Colonic mucosa (tissue), 4 donors: ENCODE measurements at regions not wholly inside any gene's neighbourhood (a gene's known extent, or its start where the extent isn't known, plus 50 kb on each side); places are given as distances from the start of the nearest gene placed in this dataset.
"Not testable (repeated sequence)": the region's sequence is repeated elsewhere in the genome, so short reads cannot be mapped to it uniquely, and the experiment has no call there.

Source experiments
- DNase-seq: peaks from one replicate; pipeline ENCODE4 v3.0.0-alpha.2; 2020
- H3K27ac ChIP-seq: fragments of 200-600 bp; one replicate; pipeline ENCODE4 v1.8.0; 2021
- H3K27me3 ChIP-seq: fragments of 200-600 bp; one replicate; pipeline ENCODE4 v1.8.0; 2021
- H3K36me3 ChIP-seq: fragments of 200-600 bp; one replicate; pipeline ENCODE4 v1.8.0; 2021
- H3K4me1 ChIP-seq: fragments of 200-600 bp; one replicate; pipeline ENCODE4 v1.8.0; 2021; ENCODE audit warnings: mild to moderate bottlenecking
- H3K4me3 ChIP-seq: fragments of 200-600 bp; one replicate; pipeline ENCODE4 v1.8.0; 2021
- H3K9ac ChIP-seq, 2 donors: one replicate each; pipeline ENCODE4 v1.7.0; 2013; ENCODE audit warnings: control low read depth in 2 of 2, low read depth in 2 of 2, low read length in 2 of 2
- H3K9me3 ChIP-seq: fragments of 200-600 bp; one replicate; pipeline ENCODE4 v1.8.0; 2021
- intact Hi-C: fragments of 100-400 bp; cut with DNase I; formaldehyde crosslinking; loops from one replicate; pipeline ENCODE4 v1.14.1; 2022
- TF ChIP-seq, protein P1 (sequence below): fragments of 200-600 bp; IDR thresholded peaks from one replicate; pipeline ENCODE4 v1.8.0; 2022; ENCODE audit warnings: antibody characterized with exemption, mild to moderate bottlenecking
- donor health status: healthy.
- donor health status: DM: no; HTN: no; CAD: no.
- donor health status: DM: no; HTN: no; CAD: no.

DNA sequence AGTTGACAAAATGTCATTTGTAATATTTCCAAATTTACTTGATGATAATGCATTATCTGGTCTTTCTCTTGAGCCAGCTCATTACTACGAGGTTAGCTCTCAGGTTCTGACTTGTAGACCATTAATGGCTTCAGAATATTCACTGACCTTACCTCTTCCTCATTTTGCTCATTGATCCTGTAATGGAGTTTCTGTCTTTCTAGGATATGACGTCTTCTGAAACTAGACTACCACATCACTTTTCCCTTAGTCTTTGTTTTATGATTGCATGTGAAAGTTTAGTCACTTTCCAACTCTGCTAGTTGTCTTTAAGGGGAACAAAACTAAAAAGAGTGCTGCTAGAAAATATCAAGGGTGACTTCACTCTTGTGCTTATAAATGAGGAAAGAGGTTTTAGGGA, 697.6 kb downstream of the JRKL start:
- intact Hi-C loops = no loop called here
- no peak for DNase-seq
- no peak overlapping the region for H3K4me3 ChIP-seq
- no peaks in the 10 kb centered on the region for H3K27me3 ChIP-seq
- H3K27ac ChIP-seq = no peak overlapping the region
- no peaks in the 10 kb centered on the region for H3K4me1 ChIP-seq
- no peaks in the 10 kb centered on the region for H3K36me3 ChIP-seq
- no peaks in the 10 kb centered on the region for H3K9me3 ChIP-seq
- TF ChIP-seq, protein P1, sequence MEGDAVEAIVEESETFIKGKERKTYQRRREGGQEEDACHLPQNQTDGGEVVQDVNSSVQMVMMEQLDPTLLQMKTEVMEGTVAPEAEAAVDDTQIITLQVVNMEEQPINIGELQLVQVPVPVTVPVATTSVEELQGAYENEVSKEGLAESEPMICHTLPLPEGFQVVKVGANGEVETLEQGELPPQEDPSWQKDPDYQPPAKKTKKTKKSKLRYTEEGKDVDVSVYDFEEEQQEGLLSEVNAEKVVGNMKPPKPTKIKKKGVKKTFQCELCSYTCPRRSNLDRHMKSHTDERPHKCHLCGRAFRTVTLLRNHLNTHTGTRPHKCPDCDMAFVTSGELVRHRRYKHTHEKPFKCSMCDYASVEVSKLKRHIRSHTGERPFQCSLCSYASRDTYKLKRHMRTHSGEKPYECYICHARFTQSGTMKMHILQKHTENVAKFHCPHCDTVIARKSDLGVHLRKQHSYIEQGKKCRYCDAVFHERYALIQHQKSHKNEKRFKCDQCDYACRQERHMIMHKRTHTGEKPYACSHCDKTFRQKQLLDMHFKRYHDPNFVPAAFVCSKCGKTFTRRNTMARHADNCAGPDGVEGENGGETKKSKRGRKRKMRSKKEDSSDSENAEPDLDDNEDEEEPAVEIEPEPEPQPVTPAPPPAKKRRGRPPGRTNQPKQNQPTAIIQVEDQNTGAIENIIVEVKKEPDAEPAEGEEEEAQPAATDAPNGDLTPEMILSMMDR = no peak
- no peak overlapping the region for H3K9ac ChIP-seq

DNA sequence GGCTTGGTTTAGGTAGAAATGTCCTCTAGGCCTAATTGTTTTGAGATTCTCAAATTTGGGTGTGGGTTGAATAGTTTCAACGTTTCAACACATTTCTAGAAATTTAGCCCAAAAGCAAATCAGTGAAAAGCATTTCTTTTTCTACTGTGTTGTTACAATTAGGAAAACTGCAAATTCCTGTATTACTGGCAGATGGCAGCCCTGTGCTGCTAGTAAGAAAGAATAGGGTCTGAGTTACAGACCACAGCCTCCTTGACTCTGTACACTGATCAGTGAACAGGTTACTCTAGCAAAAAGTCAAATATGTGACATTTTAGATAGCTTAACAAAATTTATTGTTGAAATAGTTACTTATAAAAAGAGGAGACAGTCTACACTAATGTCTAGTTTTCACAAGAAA, 703.0 kb downstream of the JRKL start:
- intact Hi-C loops = no loop called here
- TF ChIP-seq, protein P1 = no peak
- no peaks in the 10 kb centered on the region for H3K9me3 ChIP-seq
- H3K27ac ChIP-seq = no peak overlapping the region
- no peaks in the 10 kb centered on the region for H3K27me3 ChIP-seq
- H3K36me3 ChIP-seq = no peaks in the 10 kb centered on the region
- H3K4me3 ChIP-seq = no peak overlapping the region
- no peak for DNase-seq
- no peaks in the 10 kb centered on the region for H3K4me1 ChIP-seq
- no peak overlapping the region for H3K9ac ChIP-seq

DNA sequence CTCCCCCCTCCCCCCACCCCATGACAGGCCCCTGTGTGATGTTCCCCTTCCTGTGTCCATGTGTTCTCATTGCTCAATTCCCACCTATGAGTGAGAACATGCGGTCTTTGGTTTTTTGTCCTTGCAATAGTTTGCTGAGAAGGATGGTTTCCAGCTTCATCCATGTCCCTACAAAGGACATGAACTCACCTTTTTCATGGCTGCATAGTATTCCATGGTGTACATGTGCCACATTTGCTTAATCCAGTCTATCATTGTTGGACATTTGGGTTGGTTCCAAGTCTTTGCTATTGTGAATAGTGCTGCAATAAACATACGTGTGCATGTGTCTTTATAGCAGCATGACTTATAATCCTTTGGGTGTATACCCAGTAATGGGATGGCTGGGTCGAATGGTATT, 712.4 kb downstream of the JRKL start:
- H3K27ac ChIP-seq, H3K27me3 ChIP-seq, H3K9ac ChIP-seq, H3K36me3 ChIP-seq, H3K4me1 ChIP-seq, H3K4me3 ChIP-seq, H3K9me3 ChIP-seq, DNase-seq, intact Hi-C loops: not testable (repeated sequence)

DNA sequence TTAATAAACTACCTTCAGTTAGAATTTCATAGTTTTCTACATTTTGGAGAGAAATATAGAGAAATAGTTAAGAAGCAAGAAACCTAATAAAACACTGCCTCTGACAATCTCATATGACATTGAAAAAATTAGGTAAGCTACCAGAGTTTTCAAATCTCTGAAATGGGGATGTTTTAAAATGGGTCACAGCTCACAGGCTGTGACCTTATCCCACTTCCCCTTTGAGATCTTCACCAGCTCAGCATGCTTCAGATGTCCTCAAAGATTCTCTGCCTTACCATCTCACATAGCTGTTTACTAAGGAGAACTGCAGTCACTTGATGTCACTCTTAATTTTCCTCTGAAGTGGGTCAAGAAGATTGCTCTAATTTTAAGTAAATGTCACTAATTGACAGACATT, 717.8 kb downstream of the JRKL start:
- intact Hi-C loops = no loop called here
- Histone ChIP-seq H3K27me3 (no peaks in the 10 kb centered on the region), H3K4me1 (no peaks in the 10 kb centered on the region), H3K36me3 (no peaks in the 10 kb centered on the region), H3K27ac (no peak overlapping the region), H3K9ac (no peak overlapping the region), H3K4me3 (no peak overlapping the region), H3K9me3 (no peaks in the 10 kb centered on the region)
- TF ChIP-seq, protein P1 = no peak
- no peak for DNase-seq

DNA sequence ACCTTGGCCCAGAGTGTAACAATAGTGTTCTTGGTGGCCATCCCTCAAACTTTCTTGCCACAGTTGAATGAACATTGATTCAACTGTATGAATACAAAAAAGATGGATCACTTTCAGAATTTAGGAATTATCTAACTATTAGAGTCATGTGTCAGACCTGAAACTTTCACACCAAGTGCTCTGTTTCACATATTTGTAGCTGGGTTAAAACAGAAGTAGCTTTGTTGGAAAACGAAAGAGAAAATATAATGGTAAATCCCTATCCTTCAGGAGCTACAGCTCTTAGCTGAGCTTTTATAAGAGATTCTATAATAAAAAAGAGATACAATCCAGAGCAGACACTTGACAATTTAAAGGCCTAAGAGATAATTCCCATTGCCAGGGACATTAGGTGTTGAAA, 719.3 kb downstream of the JRKL start:
- TF ChIP-seq, protein P1 = no peak
- no peak overlapping the region for H3K9ac ChIP-seq
- no peak overlapping the region for H3K4me3 ChIP-seq
- H3K27me3 ChIP-seq = no peaks in the 10 kb centered on the region
- no peaks in the 10 kb centered on the region for H3K9me3 ChIP-seq
- intact Hi-C loops = no loop called here
- H3K36me3 ChIP-seq = no peaks in the 10 kb centered on the region
- no peaks in the 10 kb centered on the region for H3K4me1 ChIP-seq
- H3K27ac ChIP-seq = no peak overlapping the region
- no peak for DNase-seq

DNA sequence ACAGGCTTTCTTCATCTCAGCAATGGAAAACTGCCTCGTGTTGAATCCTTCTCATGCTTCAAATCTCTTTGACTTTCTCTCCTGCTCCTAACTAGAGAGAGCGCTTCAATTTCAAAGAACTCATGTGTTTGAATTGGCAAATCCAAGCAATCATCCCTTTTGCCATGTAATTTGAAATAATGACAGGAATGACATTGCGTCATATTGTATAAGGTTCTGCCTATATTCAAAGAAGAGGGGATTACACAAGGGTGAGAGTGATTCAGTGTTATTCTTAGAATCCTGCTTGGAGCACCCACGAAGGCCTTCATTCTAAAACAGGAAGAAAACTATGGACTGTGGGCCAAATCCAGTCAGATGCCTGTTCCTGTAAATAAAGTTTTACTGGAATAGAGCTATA, 720.6 kb downstream of the JRKL start:
- no peak overlapping the region for H3K4me3 ChIP-seq
- no peaks in the 10 kb centered on the region for H3K27me3 ChIP-seq
- no peak overlapping the region for H3K9ac ChIP-seq
- no peaks in the 10 kb centered on the region for H3K36me3 ChIP-seq
- DNase-seq = no peak
- no peaks in the 10 kb centered on the region for H3K9me3 ChIP-seq
- no peaks in the 10 kb centered on the region for H3K4me1 ChIP-seq
- intact Hi-C loops = no loop called here
- TF ChIP-seq, protein P1 = no peak
- H3K27ac ChIP-seq = no peak overlapping the region
